ENCODE measurements at regions not wholly inside any gene's neighbourhood (a gene's known extent, or its start where the extent isn't known, plus 50 kb on each side); places are given as distances from the start of the nearest gene placed in this dataset.

DNA sequence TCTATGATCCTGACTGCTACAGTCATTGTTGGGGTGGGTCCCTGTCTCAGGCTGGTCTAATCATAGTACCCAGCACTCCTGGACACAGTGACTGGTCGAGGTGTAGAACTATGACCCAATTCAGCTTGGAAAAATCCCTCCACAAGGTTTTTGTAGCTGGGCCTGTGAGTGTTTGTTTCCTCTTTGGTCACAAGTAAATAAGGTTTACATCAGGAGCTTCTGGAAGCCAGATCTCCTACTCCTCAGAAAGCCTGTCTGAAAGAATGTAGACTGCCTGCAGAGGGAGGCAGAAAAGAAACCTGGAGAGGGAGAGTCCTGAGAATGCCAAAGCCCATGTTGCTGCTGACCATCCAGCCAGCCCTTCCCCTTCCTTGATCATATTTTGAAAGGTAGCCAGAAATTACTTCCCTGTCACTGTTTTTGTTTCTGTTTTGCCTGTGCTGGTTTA is 123.2 kb downstream of the RAP2B start:
- H3K27me3 ChIP-seq: no peaks in the 10 kb centered on the region
- TF ChIP-seq POLR2A (IDR thresholded peaks at IDR 0.05): no peak
- TF ChIP-seq, protein P1, sequence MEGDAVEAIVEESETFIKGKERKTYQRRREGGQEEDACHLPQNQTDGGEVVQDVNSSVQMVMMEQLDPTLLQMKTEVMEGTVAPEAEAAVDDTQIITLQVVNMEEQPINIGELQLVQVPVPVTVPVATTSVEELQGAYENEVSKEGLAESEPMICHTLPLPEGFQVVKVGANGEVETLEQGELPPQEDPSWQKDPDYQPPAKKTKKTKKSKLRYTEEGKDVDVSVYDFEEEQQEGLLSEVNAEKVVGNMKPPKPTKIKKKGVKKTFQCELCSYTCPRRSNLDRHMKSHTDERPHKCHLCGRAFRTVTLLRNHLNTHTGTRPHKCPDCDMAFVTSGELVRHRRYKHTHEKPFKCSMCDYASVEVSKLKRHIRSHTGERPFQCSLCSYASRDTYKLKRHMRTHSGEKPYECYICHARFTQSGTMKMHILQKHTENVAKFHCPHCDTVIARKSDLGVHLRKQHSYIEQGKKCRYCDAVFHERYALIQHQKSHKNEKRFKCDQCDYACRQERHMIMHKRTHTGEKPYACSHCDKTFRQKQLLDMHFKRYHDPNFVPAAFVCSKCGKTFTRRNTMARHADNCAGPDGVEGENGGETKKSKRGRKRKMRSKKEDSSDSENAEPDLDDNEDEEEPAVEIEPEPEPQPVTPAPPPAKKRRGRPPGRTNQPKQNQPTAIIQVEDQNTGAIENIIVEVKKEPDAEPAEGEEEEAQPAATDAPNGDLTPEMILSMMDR (IDR thresholded peaks at IDR 0.05): no peak
- H3K27ac ChIP-seq: peak overlapping the region in 1 of 4 donors; percentile 37
- ATAC-seq: peak; percentile 15
- intact Hi-C loops (cut with DNase I): no loop called here
- DNase-seq: peak in 1 of 4 donors; percentile 16
- H3K4me1 ChIP-seq: no peaks in the 10 kb centered on the region
- H3K9me3 ChIP-seq: no peaks in the 10 kb centered on the region
- no peaks in the 10 kb centered on the region for H3K36me3 ChIP-seq (replicated peaks in 1 of 2; ENCODE audit: insufficient read depth in 1 of 2, low read depth in 2 of 2)
- no peak overlapping the region for H3K4me3 ChIP-seq
- 16 to 30% methylated on average over 1 of the region's 1 CpG for WGBS, 2 donors

DNA sequence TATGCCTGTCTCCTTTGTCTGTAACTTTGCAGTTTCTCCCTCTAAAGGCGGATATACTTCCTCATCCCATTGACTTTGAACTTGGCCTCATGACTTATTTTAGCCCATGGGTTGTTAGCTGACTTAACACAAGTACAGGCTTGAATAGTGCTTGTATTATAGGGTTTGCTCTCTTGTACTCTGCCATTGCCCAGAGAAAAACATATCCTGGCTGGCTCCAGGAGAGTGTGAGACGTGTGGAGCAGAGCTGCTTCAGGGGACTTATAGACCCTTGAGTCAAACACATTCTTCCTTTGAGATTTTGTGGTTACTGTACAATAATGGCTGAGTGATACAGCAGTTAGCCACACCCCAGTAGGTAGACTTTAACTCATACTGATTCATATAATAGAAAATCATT is 124.0 kb downstream of the RAP2B start:
- H3K36me3 ChIP-seq (replicated peaks in 1 of 2; ENCODE audit: insufficient read depth in 1 of 2, low read depth in 2 of 2): no peaks in the 10 kb centered on the region
- H3K9me3 ChIP-seq: no peaks in the 10 kb centered on the region
- intact Hi-C loops (cut with DNase I): no loop called here
- no peak for TF ChIP-seq POLR2A (IDR thresholded peaks at IDR 0.05)
- TF ChIP-seq, protein P1 (IDR thresholded peaks at IDR 0.05): no peak
- no peaks in the 10 kb centered on the region for H3K4me1 ChIP-seq
- no peak overlapping the region for H3K4me3 ChIP-seq
- peak overlapping the region in 1 of 4 donors; percentile 37 for H3K27ac ChIP-seq
- DNase-seq (no peak), ATAC-seq (no peak)
- no peaks in the 10 kb centered on the region for H3K27me3 ChIP-seq
- WGBS, 2 donors: 60 to 69% methylated on average over 2 of the region's 2 CpGs

DNA sequence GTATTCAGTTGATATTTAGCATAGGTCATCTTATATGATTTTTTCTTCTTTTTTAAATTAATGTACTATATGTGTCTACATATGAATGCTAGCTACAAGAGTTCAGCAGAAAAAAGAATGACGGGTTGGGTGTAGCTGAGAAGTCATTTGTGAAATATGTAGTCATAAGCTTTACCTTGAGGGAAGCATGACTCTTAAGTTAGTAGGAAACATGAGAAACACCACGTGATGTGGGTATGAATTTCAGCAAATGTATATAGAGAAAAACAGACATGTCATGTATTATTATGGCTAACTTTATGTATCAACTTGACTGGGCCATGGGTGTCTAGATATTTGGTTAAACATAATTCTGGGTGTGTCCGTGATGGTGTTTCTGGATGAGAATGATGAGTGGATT is 125.0 kb downstream of the RAP2B start:
- no peaks in the 10 kb centered on the region for H3K4me1 ChIP-seq
- intact Hi-C loops (cut with DNase I): no loop called here
- no peak for ATAC-seq
- no peak overlapping the region for H3K27ac ChIP-seq
- no peak overlapping the region for H3K4me3 ChIP-seq
- H3K27me3 ChIP-seq: no peaks in the 10 kb centered on the region
- WGBS, 2 donors: 78 to 80% methylated on average over 3 of the region's 3 CpGs
- TF ChIP-seq, protein P1 (IDR thresholded peaks at IDR 0.05): no peak
- no peak for TF ChIP-seq POLR2A (IDR thresholded peaks at IDR 0.05)
- no peaks in the 10 kb centered on the region for H3K36me3 ChIP-seq (replicated peaks in 1 of 2; ENCODE audit: insufficient read depth in 1 of 2, low read depth in 2 of 2)
- no peak for DNase-seq
- no peaks in the 10 kb centered on the region for H3K9me3 ChIP-seq

DNA sequence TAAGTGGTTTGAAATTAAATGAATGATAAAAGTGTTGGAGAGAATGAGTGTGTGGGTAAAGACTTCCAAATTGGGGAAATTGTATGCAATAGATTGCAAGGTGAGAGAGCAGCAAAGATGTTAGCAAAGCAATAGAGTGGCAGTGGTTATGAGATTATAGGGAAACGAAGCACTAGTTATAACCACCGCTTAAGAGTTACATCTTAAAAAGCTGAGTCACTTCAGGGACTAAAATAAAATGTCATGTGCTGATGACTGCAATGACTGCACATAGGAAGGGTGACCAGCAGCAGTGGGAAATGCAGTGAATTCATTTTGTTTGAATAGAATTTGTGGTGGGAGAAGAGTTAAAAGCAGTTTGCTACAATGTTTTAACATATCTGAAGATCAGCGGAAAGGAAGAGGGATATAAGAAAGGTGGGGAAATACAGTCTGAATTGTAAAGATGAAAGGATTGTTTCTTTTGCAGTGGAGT is 127.3 kb downstream of the RAP2B start:
- WGBS, 2 donors: 58 to 73% methylated on average over 3 of the region's 3 CpGs
- intact Hi-C loops (cut with DNase I): no loop called here
- Histone ChIP-seq H3K9me3 (no peaks in the 10 kb centered on the region), H3K36me3 (replicated peaks in 1 of 2; ENCODE audit: insufficient read depth in 1 of 2, low read depth in 2 of 2) (no peaks in the 10 kb centered on the region), H3K27me3 (no peaks in the 10 kb centered on the region), H3K4me1 (no peaks in the 10 kb centered on the region), H3K27ac (no peak overlapping the region), H3K4me3 (no peak overlapping the region)
- DNase-seq (no peak), ATAC-seq (no peak)
- TF ChIP-seq, protein P1 (IDR thresholded peaks at IDR 0.05): no peak
- no peak for TF ChIP-seq POLR2A (IDR thresholded peaks at IDR 0.05)

GRCh38 chr3:153290268-153291015 is 128.4 kb downstream of the RAP2B start:
- ATAC-seq (no peak), DNase-seq (no peak)
- Histone ChIP-seq H3K36me3 (replicated peaks in 1 of 2; ENCODE audit: insufficient read depth in 1 of 2, low read depth in 2 of 2) (no peaks in the 10 kb centered on the region), H3K4me3 (no peak overlapping the region), H3K27ac (no peak overlapping the region), H3K27me3 (no peaks in the 10 kb centered on the region), H3K9me3 (no peaks in the 10 kb centered on the region), H3K4me1 (no peaks in the 10 kb centered on the region)
- intact Hi-C loops (cut with DNase I): no loop called here
- WGBS, 2 donors: 36 to 42% methylated on average over 1 of the region's 1 CpG
- TF ChIP-seq POLR2A (IDR thresholded peaks at IDR 0.05): no peak
- TF ChIP-seq, protein P1 (IDR thresholded peaks at IDR 0.05): peak in 1 of 7 experiments; percentile 7

Measured in body of pancreas (tissue), 4 donors.